ENCODE measurements at regions not wholly inside any gene's neighbourhood (a gene's known extent, or its start where the extent isn't known, plus 50 kb on each side); places are given as distances from the start of the nearest gene placed in this dataset.

GRCh38 chr18:22628795-22629510 lies 211.2 kb upstream of the CTAGE1 start:
- DNase-seq (ENCODE audit: low spot score) = no peak
- TF ChIP-seq CTCF (IDR thresholded peaks at IDR 0.05) = no peak

GRCh38 chr18:22630980-22631379 lies 213.3 kb upstream of the CTAGE1 start:
- TF ChIP-seq CTCF (IDR thresholded peaks at IDR 0.05) = no peak
- H3K27ac ChIP-seq = no peak overlapping the region
- no peak for DNase-seq (ENCODE audit: low spot score)
- H3K4me3 ChIP-seq = no peak overlapping the region

More at GRCh38 chr18:22628795-22629510, 211.2 kb upstream of the CTAGE1 start:
- Histone ChIP-seq H3K27ac (no peak overlapping the region), H3K4me3 (no peak overlapping the region)

GRCh38 chr18:22632191-22632590 lies 214.5 kb upstream of the CTAGE1 start:
- Histone ChIP-seq H3K27ac (no peak overlapping the region), H3K4me3 (no peak overlapping the region)
- no peak for TF ChIP-seq CTCF (IDR thresholded peaks at IDR 0.05)
- DNase-seq (ENCODE audit: low spot score) = no peak

- no peak for DNase-seq (ENCODE audit: low spot score)
- Histone ChIP-seq H3K4me3 (no peak overlapping the region), H3K27ac (no peak overlapping the region)
- TF ChIP-seq CTCF (IDR thresholded peaks at IDR 0.05) = no peak
Measured at GRCh38 chr18:22634464-22634863, 216.7 kb upstream of the CTAGE1 start.

- Histone ChIP-seq H3K4me3 (no peak overlapping the region), H3K27ac (no peak overlapping the region)
- no peak for DNase-seq (ENCODE audit: low spot score)
- TF ChIP-seq CTCF (IDR thresholded peaks at IDR 0.05) = no peak
Measured at GRCh38 chr18:22637787-22638186, 220.1 kb upstream of the CTAGE1 start.

GRCh38 chr18:22639026-22639463 lies 221.3 kb upstream of the CTAGE1 start:
- DNase-seq (ENCODE audit: low spot score) = no peak
- no peak overlapping the region for H3K4me3 ChIP-seq
- TF ChIP-seq CTCF (IDR thresholded peaks at IDR 0.05) = no peak
- no peak overlapping the region for H3K27ac ChIP-seq

GRCh38 chr18:22639561-22639960 lies 221.8 kb upstream of the CTAGE1 start:
- no peak overlapping the region for H3K4me3 ChIP-seq
- no peak for TF ChIP-seq CTCF (IDR thresholded peaks at IDR 0.05)
- no peak for DNase-seq (ENCODE audit: low spot score)
- no peak overlapping the region for H3K27ac ChIP-seq

Data from coronary artery (tissue), 2 donors.